LNCAP (cell line): ENCODE measurements at regions not wholly inside any gene's neighbourhood (a gene's known extent, or its start where the extent isn't known, plus 50 kb on each side); places are given as distances from the start of the nearest gene placed in this dataset.

Experiments
- TF ChIP-seq, protein P1 (sequence below): fragments of 450-650 bp; IDR thresholded peaks from 2 replicates; pipeline ENCODE4 v1.5.1; 2017; ENCODE audit warnings: mild to moderate bottlenecking

DNA sequence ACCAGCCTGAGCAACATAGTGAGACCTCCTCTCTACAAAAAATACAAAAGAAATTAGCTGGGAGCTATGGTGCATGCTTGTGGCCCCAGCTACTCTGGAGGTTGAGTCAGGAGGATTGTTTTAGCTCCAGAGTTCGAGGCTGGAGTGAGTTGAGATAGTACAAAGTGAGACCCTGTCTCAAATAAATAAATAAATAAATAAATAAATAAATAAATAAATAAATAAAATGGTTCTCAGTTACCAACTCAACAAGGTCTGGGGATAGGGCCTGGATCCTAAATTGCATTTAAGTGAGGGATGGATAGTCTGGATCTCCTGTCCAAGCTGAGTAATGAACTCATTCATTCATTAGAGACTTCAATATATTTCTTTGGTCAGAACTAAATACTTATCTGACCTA lies 115.7 kb upstream of the IL1RAPL2 start:
- TF ChIP-seq, protein P1, sequence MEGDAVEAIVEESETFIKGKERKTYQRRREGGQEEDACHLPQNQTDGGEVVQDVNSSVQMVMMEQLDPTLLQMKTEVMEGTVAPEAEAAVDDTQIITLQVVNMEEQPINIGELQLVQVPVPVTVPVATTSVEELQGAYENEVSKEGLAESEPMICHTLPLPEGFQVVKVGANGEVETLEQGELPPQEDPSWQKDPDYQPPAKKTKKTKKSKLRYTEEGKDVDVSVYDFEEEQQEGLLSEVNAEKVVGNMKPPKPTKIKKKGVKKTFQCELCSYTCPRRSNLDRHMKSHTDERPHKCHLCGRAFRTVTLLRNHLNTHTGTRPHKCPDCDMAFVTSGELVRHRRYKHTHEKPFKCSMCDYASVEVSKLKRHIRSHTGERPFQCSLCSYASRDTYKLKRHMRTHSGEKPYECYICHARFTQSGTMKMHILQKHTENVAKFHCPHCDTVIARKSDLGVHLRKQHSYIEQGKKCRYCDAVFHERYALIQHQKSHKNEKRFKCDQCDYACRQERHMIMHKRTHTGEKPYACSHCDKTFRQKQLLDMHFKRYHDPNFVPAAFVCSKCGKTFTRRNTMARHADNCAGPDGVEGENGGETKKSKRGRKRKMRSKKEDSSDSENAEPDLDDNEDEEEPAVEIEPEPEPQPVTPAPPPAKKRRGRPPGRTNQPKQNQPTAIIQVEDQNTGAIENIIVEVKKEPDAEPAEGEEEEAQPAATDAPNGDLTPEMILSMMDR = no peak

DNA sequence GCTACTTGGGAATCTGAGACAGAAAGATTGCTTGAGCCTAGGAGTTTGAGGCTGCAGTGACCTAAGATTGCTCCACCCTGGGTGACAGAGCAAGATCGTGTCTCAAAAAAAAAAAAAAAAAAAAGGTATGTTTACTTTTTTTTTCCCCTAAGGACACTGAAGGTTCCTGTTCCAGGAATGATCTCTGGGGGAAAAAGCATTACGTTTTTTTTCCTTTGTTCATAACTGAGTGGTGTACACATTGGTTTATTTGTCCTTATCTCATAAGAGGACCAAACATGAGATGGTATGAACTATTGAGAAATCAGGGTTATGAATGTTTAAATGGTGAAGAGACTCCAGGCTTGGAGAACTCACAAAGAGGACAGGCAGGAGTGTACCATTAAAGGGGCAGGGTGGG lies 120.4 kb upstream of the IL1RAPL2 start:
- TF ChIP-seq, protein P1 = no peak

DNA sequence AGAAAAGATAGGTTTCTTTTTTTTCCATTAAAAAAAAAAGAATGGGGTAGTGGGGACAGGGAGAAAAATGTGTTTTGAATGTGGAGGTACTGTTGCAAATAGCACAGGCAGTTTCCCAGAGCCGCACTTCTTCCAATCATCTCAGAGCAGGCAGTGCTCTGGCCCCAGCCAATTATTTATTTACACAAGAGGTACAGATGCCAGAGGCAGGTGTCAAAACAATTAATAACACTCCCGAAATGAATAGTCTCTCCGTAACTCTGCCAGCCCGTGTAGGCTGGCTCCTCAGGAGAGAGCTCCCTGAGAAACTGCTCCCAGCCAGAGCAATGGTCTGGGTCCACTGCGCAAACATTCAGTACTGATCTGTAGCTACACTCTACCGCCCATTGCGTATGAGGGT lies 130.8 kb upstream of the IL1RAPL2 start:
- TF ChIP-seq, protein P1 = no peak

DNA sequence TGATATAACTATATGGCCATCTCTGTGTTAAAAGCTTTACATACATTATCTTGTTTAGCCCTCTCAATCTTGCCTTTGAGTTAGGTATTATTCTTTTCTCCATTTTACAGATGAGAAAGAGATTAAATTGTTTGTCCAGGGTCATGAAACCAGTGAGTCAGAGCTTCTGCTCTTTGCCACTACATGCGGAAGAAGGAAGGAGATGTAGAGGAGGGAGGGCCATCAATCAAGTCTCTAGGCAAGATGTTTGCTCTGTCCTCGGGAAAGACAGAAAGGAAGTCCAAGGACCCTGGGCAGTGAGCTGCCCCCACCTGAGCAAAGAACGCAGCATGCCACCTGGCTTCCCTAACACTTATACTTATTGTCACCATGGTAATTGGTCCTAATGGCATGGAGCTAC lies 133.7 kb upstream of the IL1RAPL2 start:
- TF ChIP-seq, protein P1 = no peak

DNA sequence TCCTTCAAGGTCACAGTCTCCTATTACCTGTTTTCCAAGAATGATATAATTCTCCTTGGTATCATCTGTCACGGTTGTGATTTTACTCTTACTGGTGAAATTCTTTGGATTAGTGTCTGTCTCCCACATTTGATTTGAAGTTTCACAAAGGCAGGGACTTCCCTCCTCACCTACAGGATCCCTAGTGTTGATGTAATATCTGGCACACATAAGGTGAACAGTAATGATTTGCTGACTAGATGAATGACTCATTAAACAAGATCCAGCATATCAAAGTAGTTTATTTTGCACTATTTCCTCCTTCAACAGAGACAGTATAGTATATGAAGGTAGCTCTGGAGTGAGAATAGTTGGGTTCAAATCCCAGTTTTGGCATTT lies 135.3 kb upstream of the IL1RAPL2 start:
- TF ChIP-seq, protein P1 = no peak

DNA sequence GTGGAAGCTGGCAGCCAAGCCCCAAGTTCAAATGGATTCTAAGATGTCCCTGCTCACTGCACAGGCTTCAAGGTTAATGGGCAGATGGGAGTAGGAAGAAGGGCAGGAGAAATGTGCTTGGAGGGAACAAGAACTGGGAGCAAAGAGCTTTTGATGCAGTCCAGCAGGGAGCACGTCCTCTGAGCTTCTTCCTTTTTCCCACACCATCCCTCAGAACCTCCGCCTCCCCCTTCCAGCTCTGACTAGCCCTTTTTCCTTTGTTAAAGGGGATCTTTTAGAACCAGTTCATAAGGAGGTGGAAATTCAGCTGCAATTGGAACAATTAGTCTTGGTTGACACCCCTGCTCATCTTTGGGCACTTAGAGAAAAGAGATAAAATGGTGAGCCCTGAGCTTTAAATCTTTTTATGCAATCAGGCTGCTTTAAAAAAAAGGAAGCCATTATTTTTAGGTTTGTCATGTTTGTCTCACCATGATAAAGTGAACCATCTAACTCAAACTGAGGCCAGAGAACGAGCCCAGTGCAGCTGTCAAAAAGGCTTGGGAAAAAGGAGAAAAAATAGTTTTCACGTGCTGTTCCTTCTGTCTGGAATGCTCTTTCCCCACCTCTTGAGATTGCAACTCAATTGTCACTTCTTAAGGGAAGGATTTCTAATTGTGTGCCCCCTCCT lies 135.8 kb upstream of the IL1RAPL2 start:
- TF ChIP-seq, protein P1 = no peak

DNA sequence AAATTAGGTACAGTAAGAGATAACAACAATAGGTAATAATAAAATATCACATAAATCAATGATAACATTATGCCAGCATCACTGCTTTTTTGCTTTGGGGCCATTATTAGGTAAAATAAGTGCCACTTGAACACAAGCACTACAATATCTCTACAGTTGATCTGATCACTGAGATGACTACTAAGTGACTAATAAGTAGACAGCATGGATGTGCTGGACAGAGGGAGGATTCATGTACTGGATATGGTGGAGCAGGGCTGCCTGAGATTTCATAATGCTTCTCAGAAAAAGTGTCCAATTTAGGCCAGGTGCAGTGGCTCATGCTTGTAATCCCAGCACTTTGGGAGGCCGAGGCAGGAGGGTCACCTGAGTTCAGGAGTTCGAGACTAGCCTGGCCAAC lies 137.8 kb upstream of the IL1RAPL2 start:
- TF ChIP-seq, protein P1 = no peak

DNA sequence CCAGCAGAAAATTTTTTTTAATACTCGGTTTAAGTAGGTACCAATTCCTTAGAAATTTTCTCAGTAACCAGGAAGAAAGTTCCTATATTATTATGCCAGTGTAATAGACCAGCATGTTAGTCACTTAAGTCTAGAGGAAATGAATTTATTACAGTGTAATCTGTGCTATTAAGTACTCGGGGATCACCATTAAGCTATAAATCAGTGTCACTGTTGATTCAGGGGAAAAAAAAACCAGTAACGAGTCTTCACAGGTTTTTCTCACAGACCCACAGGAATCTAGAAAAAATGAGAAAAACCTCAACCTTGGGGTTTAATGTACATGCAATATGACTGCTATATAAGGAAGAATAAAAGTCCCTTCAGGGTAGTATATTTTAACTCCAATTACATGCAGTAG lies 138.3 kb upstream of the IL1RAPL2 start:
- TF ChIP-seq, protein P1 = no peak
